ENCODE measurements at regions not wholly inside any gene's neighbourhood (a gene's known extent, or its start where the extent isn't known, plus 50 kb on each side); places are given as distances from the start of the nearest gene placed in this dataset.

- TF ChIP-seq CTCF (IDR thresholded peaks at IDR 0.05) (no peak), POLR2A (IDR thresholded peaks at IDR 0.05) (no peak)
Measured at GRCh38 chr10:58013406-58013805, 254.3 kb downstream of the IPMK start.
